ENCODE measurements at regions not wholly inside any gene's neighbourhood (a gene's known extent, or its start where the extent isn't known, plus 50 kb on each side); places are given as distances from the start of the nearest gene placed in this dataset.

DNA sequence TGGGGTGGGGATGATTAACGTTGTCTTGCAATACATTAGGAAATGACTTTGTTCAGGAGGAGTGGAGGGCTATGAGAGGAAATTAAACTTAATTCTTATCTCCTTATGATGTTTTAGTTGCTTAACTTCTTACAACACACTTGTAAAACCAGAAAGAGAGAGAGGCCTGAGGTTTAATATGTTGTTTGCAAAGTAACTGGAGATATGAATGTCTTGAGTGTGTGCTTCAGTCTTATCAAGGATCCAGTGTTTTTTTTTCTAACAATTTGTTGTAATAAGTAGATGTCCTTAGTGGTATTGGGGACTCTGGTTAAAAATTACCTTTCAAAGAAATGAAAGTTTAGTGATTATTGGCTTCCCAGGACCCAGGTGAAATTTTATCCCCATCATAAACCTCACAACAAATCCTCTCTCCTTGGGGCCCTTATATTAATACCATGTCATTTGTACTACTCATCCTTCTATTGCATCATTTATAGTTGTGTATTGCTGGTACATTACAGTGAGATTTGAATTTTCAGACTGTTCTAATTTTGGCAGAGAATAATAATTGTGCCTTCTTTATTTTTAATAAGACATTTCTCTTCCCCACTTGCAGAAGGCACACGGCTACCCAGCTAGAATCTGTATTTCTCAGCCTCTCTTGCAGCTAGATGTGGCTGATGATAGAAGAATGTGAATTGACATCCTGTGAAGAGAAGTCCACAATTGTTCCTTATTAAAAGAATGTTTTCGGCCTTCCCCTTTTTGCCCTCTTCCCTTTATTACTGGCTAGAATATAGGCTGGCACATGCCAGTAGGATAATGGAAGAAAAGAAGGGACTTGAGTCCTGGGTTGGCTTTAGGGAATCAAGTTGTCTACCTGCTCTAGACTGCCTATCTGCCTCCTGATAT lies 91.9 kb upstream of the CXCR4 start:
- Mint-ChIP-seq H3K4me3 (peak overlapping the region; percentile 6), H3K9me3 (peaks cover 17% of the 10 kb centered on the region), H3K27ac (no peak overlapping the region), H3K36me3 (no peaks in the 10 kb centered on the region), H3K27me3 (peaks cover 42% of the 10 kb centered on the region), H3K4me1 (ENCODE audit: unreplicated experiment) (peaks cover 20% of the 10 kb centered on the region)
- no peak for DNase-seq (ENCODE audit: extremely low spot score, unreplicated experiment)
- TF ChIP-seq, protein P1, sequence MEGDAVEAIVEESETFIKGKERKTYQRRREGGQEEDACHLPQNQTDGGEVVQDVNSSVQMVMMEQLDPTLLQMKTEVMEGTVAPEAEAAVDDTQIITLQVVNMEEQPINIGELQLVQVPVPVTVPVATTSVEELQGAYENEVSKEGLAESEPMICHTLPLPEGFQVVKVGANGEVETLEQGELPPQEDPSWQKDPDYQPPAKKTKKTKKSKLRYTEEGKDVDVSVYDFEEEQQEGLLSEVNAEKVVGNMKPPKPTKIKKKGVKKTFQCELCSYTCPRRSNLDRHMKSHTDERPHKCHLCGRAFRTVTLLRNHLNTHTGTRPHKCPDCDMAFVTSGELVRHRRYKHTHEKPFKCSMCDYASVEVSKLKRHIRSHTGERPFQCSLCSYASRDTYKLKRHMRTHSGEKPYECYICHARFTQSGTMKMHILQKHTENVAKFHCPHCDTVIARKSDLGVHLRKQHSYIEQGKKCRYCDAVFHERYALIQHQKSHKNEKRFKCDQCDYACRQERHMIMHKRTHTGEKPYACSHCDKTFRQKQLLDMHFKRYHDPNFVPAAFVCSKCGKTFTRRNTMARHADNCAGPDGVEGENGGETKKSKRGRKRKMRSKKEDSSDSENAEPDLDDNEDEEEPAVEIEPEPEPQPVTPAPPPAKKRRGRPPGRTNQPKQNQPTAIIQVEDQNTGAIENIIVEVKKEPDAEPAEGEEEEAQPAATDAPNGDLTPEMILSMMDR (conservative IDR thresholded peaks at IDR 0.05): no peak

DNA sequence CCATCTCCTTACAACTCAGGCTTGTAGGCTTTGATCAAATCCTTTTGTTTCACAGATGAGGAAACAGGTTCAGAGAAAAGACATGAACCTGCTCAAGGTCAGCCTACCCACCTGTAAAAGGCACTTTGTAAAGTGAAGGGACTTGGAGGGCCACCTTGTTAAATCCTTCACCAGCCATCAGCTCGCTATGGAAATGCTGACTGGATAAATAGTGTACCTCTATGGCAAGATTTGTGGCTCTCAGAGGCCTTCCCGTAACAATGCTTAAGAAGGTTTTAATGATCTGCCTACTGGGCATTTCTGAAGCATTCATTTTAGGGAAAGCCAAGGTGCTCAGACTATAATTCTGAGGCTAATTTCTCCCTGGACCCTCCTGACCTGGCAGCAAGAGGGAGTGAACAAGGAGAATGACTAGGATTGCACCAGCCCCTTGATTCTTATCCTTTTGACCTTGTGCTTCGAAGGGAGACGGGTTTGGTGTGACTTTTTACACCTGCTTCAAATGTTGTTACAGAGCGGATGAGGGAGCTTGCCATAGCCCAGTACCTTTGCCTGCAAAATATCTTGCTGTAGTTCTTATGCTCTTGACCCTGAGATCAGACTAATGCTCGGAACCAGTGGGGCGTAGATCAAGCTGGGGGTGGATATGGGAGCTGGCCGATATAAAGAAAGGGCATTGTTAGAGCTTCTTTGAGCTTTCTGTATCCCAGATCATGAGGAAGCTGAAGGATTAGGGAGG lies 90.9 kb upstream of the CXCR4 start:
- TF ChIP-seq, protein P1 (conservative IDR thresholded peaks at IDR 0.05): no peak
- Mint-ChIP-seq H3K27ac (no peak overlapping the region), H3K36me3 (no peaks in the 10 kb centered on the region), H3K9me3 (peaks cover 17% of the 10 kb centered on the region), H3K4me3 (peak overlapping the region; percentile 6), H3K27me3 (peaks cover 35% of the 10 kb centered on the region), H3K4me1 (ENCODE audit: unreplicated experiment) (peaks cover 11% of the 10 kb centered on the region)
- no peak for DNase-seq (ENCODE audit: extremely low spot score, unreplicated experiment)

DNA sequence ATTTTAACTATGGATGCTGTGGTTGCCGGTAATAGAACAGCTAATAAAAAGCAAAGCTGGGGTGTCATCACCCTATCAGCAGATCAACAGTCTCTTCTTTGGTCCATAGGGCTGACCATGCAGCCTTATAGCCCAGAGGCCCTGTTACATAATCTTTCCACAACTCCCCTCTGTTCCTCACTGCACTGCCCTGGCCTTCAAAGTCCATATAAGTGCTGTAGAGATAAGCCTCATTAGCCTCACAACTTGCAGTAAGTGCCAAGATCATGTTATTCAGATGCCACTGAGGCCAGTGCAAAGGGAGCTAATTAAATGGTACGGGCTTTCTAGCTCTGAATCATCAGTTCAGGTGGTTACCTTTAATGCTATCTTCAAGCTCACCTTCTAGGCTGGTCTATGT lies 89.7 kb upstream of the CXCR4 start:
- Mint-ChIP-seq H3K9me3 (peaks cover 17% of the 10 kb centered on the region), H3K36me3 (no peaks in the 10 kb centered on the region), H3K27ac (no peak overlapping the region), H3K4me3 (no peak overlapping the region), H3K4me1 (ENCODE audit: unreplicated experiment) (peaks cover 5% of the 10 kb centered on the region), H3K27me3 (peaks cover 28% of the 10 kb centered on the region)
- DNase-seq (ENCODE audit: extremely low spot score, unreplicated experiment): no peak
- TF ChIP-seq, protein P1 (conservative IDR thresholded peaks at IDR 0.05): no peak

DNA sequence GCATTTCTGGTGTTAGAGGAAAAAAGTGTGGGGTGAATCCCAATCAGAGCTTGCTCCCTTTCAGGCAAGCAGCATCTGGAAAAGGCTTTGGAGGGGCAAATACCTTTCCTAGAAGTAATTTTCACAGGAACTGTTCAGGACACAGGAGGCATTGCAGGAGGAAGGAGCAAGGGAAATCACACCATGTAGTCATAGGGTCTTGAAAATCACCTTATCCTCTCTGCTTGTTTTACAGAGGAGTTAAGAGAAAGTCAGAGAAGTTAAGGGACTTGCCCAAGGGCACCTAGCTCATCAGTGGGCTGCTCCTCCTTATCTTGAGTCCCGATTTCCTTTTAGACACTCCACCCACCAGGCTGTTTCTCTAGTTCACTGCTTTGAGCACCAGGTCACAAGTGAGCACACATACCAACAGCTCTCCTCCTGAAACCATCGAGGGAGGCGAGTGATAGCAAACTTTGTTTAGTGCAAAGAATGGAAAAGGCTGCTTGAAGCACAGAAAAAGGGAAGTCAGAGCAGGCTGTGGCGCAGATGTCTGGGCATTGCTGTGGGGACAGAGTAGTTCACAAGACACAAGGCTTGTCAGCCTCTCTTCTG lies 89.2 kb upstream of the CXCR4 start:
- Mint-ChIP-seq H3K36me3 (no peaks in the 10 kb centered on the region), H3K9me3 (peaks cover 17% of the 10 kb centered on the region), H3K27ac (no peak overlapping the region), H3K27me3 (peaks cover 24% of the 10 kb centered on the region), H3K4me1 (ENCODE audit: unreplicated experiment) (peaks cover 5% of the 10 kb centered on the region), H3K4me3 (no peak overlapping the region)
- no peak for DNase-seq (ENCODE audit: extremely low spot score, unreplicated experiment)
- TF ChIP-seq, protein P1 (conservative IDR thresholded peaks at IDR 0.05): no peak

DNA sequence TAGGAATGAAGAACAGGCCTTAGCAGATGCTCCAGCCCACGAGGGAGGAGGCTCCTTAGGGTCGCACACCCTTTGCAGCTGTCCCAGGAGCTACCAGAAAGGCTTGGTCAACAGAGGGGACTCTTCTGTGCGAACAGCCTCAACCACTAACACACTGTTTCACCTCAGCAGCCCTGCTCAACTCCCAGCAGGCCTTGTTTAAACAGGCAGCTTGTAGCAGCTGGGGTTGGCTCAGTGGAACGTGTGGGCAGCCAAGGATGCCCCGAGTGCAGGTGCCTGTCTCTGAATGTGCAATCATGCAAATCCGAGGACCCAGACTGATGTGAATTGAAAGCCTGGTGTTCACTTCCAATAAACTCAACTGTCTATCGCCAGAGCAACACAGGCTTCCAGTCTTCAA lies 88.7 kb upstream of the CXCR4 start:
- H3K4me1 Mint-ChIP-seq (ENCODE audit: unreplicated experiment): peaks cover 5% of the 10 kb centered on the region
- no peak overlapping the region for H3K27ac Mint-ChIP-seq
- peaks cover 17% of the 10 kb centered on the region for H3K9me3 Mint-ChIP-seq
- no peak for DNase-seq (ENCODE audit: extremely low spot score, unreplicated experiment)
- no peak overlapping the region for H3K4me3 Mint-ChIP-seq
- TF ChIP-seq, protein P1 (conservative IDR thresholded peaks at IDR 0.05): no peak
- H3K27me3 Mint-ChIP-seq: peaks cover 24% of the 10 kb centered on the region
- H3K36me3 Mint-ChIP-seq: no peaks in the 10 kb centered on the region

Measured in type B pancreatic cell (in vitro differentiated cells).